ENCODE measurements at regions not wholly inside any gene's neighbourhood (a gene's known extent, or its start where the extent isn't known, plus 50 kb on each side); places are given as distances from the start of the nearest gene placed in this dataset.

- H3K4me3 ChIP-seq (ENCODE audit: low read depth, low read length), result no peak overlapping the region
- DNase-seq (ENCODE audit: low read depth), result no peak
- TF ChIP-seq MYC (IDR thresholded peaks at IDR 0.05; ENCODE audit: low read depth, low read length) (no peak), MAX (IDR thresholded peaks at IDR 0.05; ENCODE audit: low read depth, low read length) (no peak), POLR2A (IDR thresholded peaks at IDR 0.05; ENCODE audit: extremely low read depth, insufficient read length) (no peak), CTCF (IDR thresholded peaks at IDR 0.05; ENCODE audit: low read depth, low read length) (no peak)
Measured at GRCh38 chr2:8324164-8324856, 357.5 kb upstream of the ID2 start.

- no peak overlapping the region for H3K4me3 ChIP-seq (ENCODE audit: low read depth, low read length)
- DNase-seq (ENCODE audit: low read depth), result no peak
- TF ChIP-seq MAX (IDR thresholded peaks at IDR 0.05; ENCODE audit: low read depth, low read length), result no peak
- no peak for TF ChIP-seq POLR2A (IDR thresholded peaks at IDR 0.05; ENCODE audit: extremely low read depth, insufficient read length)
Measured at GRCh38 chr2:8324901-8325300, 357.0 kb upstream of the ID2 start.

GRCh38 chr2:8327371-8328100, 354.3 kb upstream of the ID2 start:
- H3K4me3 ChIP-seq (ENCODE audit: low read depth, low read length), result no peak overlapping the region
- DNase-seq (ENCODE audit: low read depth), result peak; percentile 34
- TF ChIP-seq CTCF (IDR thresholded peaks at IDR 0.05; ENCODE audit: low read depth, low read length), result no peak
- no peak for TF ChIP-seq POLR2A (IDR thresholded peaks at IDR 0.05; ENCODE audit: extremely low read depth, insufficient read length)
- TF ChIP-seq MAX (IDR thresholded peaks at IDR 0.05; ENCODE audit: low read depth, low read length), result no peak
- TF ChIP-seq MYC (IDR thresholded peaks at IDR 0.05; ENCODE audit: low read depth, low read length), result no peak

- TF ChIP-seq POLR2A (IDR thresholded peaks at IDR 0.05; ENCODE audit: extremely low read depth, insufficient read length) (no peak), CTCF (IDR thresholded peaks at IDR 0.05; ENCODE audit: low read depth, low read length) (no peak), MYC (IDR thresholded peaks at IDR 0.05; ENCODE audit: low read depth, low read length) (no peak), MAX (IDR thresholded peaks at IDR 0.05; ENCODE audit: low read depth, low read length) (no peak)
- H3K4me3 ChIP-seq (ENCODE audit: low read depth, low read length), result no peak overlapping the region
- no peak for DNase-seq (ENCODE audit: low read depth)
Measured at GRCh38 chr2:8328217-8328616, 353.6 kb upstream of the ID2 start.

- no peak for DNase-seq (ENCODE audit: low read depth)
- TF ChIP-seq MYC (IDR thresholded peaks at IDR 0.05; ENCODE audit: low read depth, low read length) (no peak), MAX (IDR thresholded peaks at IDR 0.05; ENCODE audit: low read depth, low read length) (no peak), POLR2A (IDR thresholded peaks at IDR 0.05; ENCODE audit: extremely low read depth, insufficient read length) (no peak), CTCF (IDR thresholded peaks at IDR 0.05; ENCODE audit: low read depth, low read length) (no peak)
Measured at GRCh38 chr2:8329660-8330622, 351.9 kb upstream of the ID2 start.

More at GRCh38 chr2:8329660-8330622, 351.9 kb upstream of the ID2 start:
- no peak overlapping the region for H3K4me3 ChIP-seq (ENCODE audit: low read depth, low read length)

Measured in NB4 (cell line).